ENCODE measurements at regions not wholly inside any gene's neighbourhood (a gene's known extent, or its start where the extent isn't known, plus 50 kb on each side); places are given as distances from the start of the nearest gene placed in this dataset.

GRCh38 chrX:1802912-1803311 lies 188.1 kb downstream of the ASMT start:
- TF ChIP-seq EZH2 (IDR thresholded peaks at IDR 0.05; ENCODE audit: borderline replicate concordance, insufficient read depth, low read depth, low read length, poor library complexity, severe bottlenecking), result no peak
- TF ChIP-seq CTCF (IDR thresholded peaks at IDR 0.05), result no peak
